H9 (cell line): ENCODE measurements at regions not wholly inside any gene's neighbourhood (a gene's known extent, or its start where the extent isn't known, plus 50 kb on each side); places are given as distances from the start of the nearest gene placed in this dataset.

Experiments used
- DNase-seq: peaks from one replicate; pipeline ENCODE4 v3.0.0-alpha.2; 2017
- H2AFZ ChIP-seq: one replicate; pipeline ENCODE4 v1.6.1; 2013; ENCODE audit warnings: mild to moderate bottlenecking, low read length, control low read depth, moderate library complexity
- H2AK5ac ChIP-seq: 2 replicates; pipeline ENCODE4 v1.6.1; 2013; ENCODE audit warnings: low read length, control low read depth, mixed read lengths; ENCODE audit not compliant: insufficient read length
- H2BK120ac ChIP-seq: one replicate; pipeline ENCODE4 v1.6.1; 2013; ENCODE audit warnings: low read depth, mild to moderate bottlenecking, low read length, control low read depth, inconsistent platforms; ENCODE audit not compliant: poor library complexity, severe bottlenecking
- H2BK12ac ChIP-seq: 2 replicates; pipeline ENCODE4 v1.6.1; 2013; ENCODE audit warnings: low read length, control low read depth, mixed read lengths, low read depth; ENCODE audit not compliant: insufficient read length
- H2BK15ac ChIP-seq: 2 replicates; pipeline ENCODE4 v1.6.1; 2013; ENCODE audit warnings: low read depth, low read length, control low read depth
- H2BK20ac ChIP-seq: one replicate; pipeline ENCODE4 v1.6.1; 2013; ENCODE audit warnings: low read depth, mild to moderate bottlenecking, low read length, control low read depth, inconsistent platforms; ENCODE audit not compliant: poor library complexity, severe bottlenecking
- H2BK5ac ChIP-seq: 2 replicates; pipeline ENCODE4 v1.6.1; 2013; ENCODE audit warnings: low read length, control low read depth, mixed read lengths; ENCODE audit not compliant: insufficient read length
- H3K14ac ChIP-seq: 2 replicates; pipeline ENCODE4 v1.6.1; 2013; ENCODE audit warnings: low read length, control low read depth; ENCODE audit not compliant: insufficient read depth
- H3K18ac ChIP-seq: 2 replicates; pipeline ENCODE4 v1.6.1; 2013; ENCODE audit warnings: low read depth, mild to moderate bottlenecking, mixed read lengths, low read length, control low read depth; ENCODE audit not compliant: insufficient read length
- H3K23ac ChIP-seq: 2 replicates; pipeline ENCODE4 v1.6.1; 2013; ENCODE audit warnings: low read length, control low read depth, mixed read lengths, low read depth; ENCODE audit not compliant: insufficient read length
- H3K23me2 ChIP-seq: 2 replicates; pipeline ENCODE4 v1.6.1; 2013; ENCODE audit warnings: low read depth, mild to moderate bottlenecking, mixed read lengths, low read length, control low read depth; ENCODE audit not compliant: insufficient read length, poor library complexity, severe bottlenecking
- H3K27ac ChIP-seq: 2 replicates; pipeline ENCODE4 v1.5.1; 2013; ENCODE audit warnings: low read length, control low read depth, mixed read lengths, low read depth; ENCODE audit not compliant: insufficient read length
- H3K27me3 ChIP-seq: 2 replicates; pipeline ENCODE4 v1.6.1; 2013; ENCODE audit warnings: low read length, control low read depth, inconsistent platforms; ENCODE audit not compliant: insufficient read depth
- H3K4ac ChIP-seq: 2 replicates; pipeline ENCODE4 v1.6.1; 2013; ENCODE audit warnings: low read depth, mild to moderate bottlenecking, control low read depth, inconsistent platforms, low read length, moderate library complexity
- H3K4me1 ChIP-seq: 2 replicates; pipeline ENCODE4 v1.6.1; 2013; ENCODE audit warnings: low read length, control low read depth, inconsistent platforms; ENCODE audit not compliant: insufficient read depth
- H3K4me2 ChIP-seq: 2 replicates; pipeline ENCODE4 v1.6.1; 2013; ENCODE audit warnings: low read length, control low read depth, mixed read lengths; ENCODE audit not compliant: insufficient read length, insufficient read depth
- H3K56ac ChIP-seq: 2 replicates; pipeline ENCODE4 v1.6.1; 2013; ENCODE audit warnings: low read depth, mild to moderate bottlenecking, mixed read lengths, low read length, control low read depth; ENCODE audit not compliant: insufficient read length
- H3K79me1 ChIP-seq: 2 replicates; pipeline ENCODE4 v1.6.1; 2013; ENCODE audit warnings: low read depth, mild to moderate bottlenecking, moderate library complexity, low read length, control low read depth, inconsistent platforms; ENCODE audit not compliant: insufficient read depth, poor library complexity, severe bottlenecking
- H3K79me2 ChIP-seq: 2 replicates; pipeline ENCODE4 v1.6.1; 2013; ENCODE audit warnings: low read length, control low read depth, inconsistent platforms; ENCODE audit not compliant: insufficient read depth
- H3K9ac ChIP-seq: 2 replicates; pipeline ENCODE4 v1.6.1; 2013; ENCODE audit warnings: low read length, control low read depth, mixed read lengths; ENCODE audit not compliant: insufficient read length; ENCODE audit errors: extremely low read depth
- H3K9me3 ChIP-seq: one replicate; pipeline ENCODE4 v1.6.1; 2013; ENCODE audit warnings: low read depth, low read length, inconsistent platforms; ENCODE audit not compliant: control insufficient read depth
- H3T11ph ChIP-seq: one replicate; pipeline ENCODE4 v1.6.1; 2013; ENCODE audit warnings: mild to moderate bottlenecking, low read length, control low read depth, inconsistent platforms
- H4K20me1 ChIP-seq: one replicate; pipeline ENCODE4 v1.6.1; 2013; ENCODE audit not compliant: control insufficient read depth, insufficient read length, insufficient read depth
- H4K5ac ChIP-seq: 2 replicates; pipeline ENCODE4 v1.6.1; 2013; ENCODE audit warnings: low read depth, mild to moderate bottlenecking, mixed read lengths, low read length, control low read depth; ENCODE audit not compliant: insufficient read length
- H4K8ac ChIP-seq: replicated peaks from 2 replicates; pipeline ENCODE4 v1.6.1; 2013; ENCODE audit warnings: low read length, control low read depth, mixed read lengths, low read depth; ENCODE audit not compliant: insufficient read length
- H4K91ac ChIP-seq: 2 replicates; pipeline ENCODE4 v1.6.1; 2013; ENCODE audit warnings: low read depth, mild to moderate bottlenecking, moderate library complexity, mixed read lengths, low read length, control low read depth; ENCODE audit not compliant: insufficient read length
- H3K27ac Mint-ChIP-seq, 3 experiments: 2 replicates in 2 of 3; 3 replicates in 1 of 3; pipeline ENCODE4 v1.8.0; 2020 to 2021; ENCODE audit warnings: mixed read lengths in 3 of 3, mild to moderate bottlenecking in 1 of 3, moderate library complexity in 1 of 3
- H3K27me3 Mint-ChIP-seq: 2 replicates; pipeline ENCODE4 v1.8.0; 2021; ENCODE audit warnings: low read depth, mild to moderate bottlenecking, moderate library complexity, mixed read lengths
- H3K36me3 Mint-ChIP-seq, 3 experiments: 2 replicates in 2 of 3; 3 replicates in 1 of 3; pipeline ENCODE4 v1.8.0; 2020 to 2021; ENCODE audit warnings: low read depth in 3 of 3, mixed read lengths in 3 of 3; ENCODE audit not compliant: insufficient read depth in 1 of 3
- H3K4me1 Mint-ChIP-seq, 2 experiments: 2 replicates each; pipeline ENCODE4 v1.8.0; 2020; ENCODE audit warnings: mixed read lengths in 2 of 2
- H3K4me3 Mint-ChIP-seq, 2 experiments: 2 replicates in 1 of 2; 3 replicates in 1 of 2; pipeline ENCODE4 v1.8.0; 2020 to 2021; ENCODE audit warnings: mild to moderate bottlenecking in 2 of 2, mixed read lengths in 2 of 2, moderate library complexity in 1 of 2
- H3K9me3 Mint-ChIP-seq, 2 experiments: 2 replicates in 1 of 2; 3 replicates in 1 of 2; pipeline ENCODE4 v1.8.0; 2020; ENCODE audit warnings: mild to moderate bottlenecking in 2 of 2, mixed read lengths in 2 of 2, moderate library complexity in 1 of 2
- CTCF ChIP-seq: fragments of 200-600 bp; sonication (generic); conservative IDR thresholded peaks from 3 replicates; pipeline ENCODE4 v1.8.0; 2021; ENCODE audit warnings: antibody characterized with exemption, mild to moderate bottlenecking

DNA sequence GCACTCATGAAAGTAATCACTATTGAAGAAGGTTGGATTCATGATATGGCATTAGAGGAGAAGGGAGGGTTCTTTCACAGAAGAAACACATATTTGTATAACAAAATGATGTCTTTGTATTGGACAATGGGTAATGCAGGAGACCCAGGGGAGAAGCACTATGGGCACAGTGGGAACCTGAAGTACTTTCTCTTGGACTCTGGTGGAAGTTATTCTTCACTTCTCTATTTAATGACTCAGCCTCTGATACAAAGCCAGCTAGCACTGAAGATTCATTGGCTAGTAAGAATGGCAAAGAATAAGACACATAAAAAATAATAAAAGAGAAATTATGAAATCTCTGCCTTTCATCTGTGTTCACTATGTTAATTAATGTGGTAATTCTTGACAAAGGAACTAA lies 149.9 kb upstream of the PRR16 start:
- Histone ChIP-seq H3K18ac (no peak overlapping the region), H3K9me3 (no peaks in the 10 kb centered on the region), H2BK120ac (no peak overlapping the region), H2BK15ac (no peak overlapping the region), H4K8ac (no peak overlapping the region), H4K91ac (no peak overlapping the region), H3K23me2 (no peaks in the 10 kb centered on the region), H3K79me2 (no peaks in the 10 kb centered on the region), H3K27ac (no peak overlapping the region), H4K5ac (no peak overlapping the region), H2AFZ (no peak overlapping the region), H2BK20ac (no peak overlapping the region), H4K20me1 (no peaks in the 10 kb centered on the region), H3K4me1 (no peaks in the 10 kb centered on the region), H2BK5ac (no peak overlapping the region), H3K56ac (no peak overlapping the region), H3K27me3 (no peaks in the 10 kb centered on the region), H3K79me1 (no peaks in the 10 kb centered on the region), H3T11ph (no peak overlapping the region), H3K4ac (no peak overlapping the region), H3K23ac (no peak overlapping the region), H3K14ac (no peak overlapping the region), H2BK12ac (no peak overlapping the region), H3K9ac (no peak overlapping the region), H3K4me2 (no peak overlapping the region), H2AK5ac (no peak overlapping the region)
- H3K27ac Mint-ChIP-seq = no peak overlapping the region
- DNase-seq = no peak
- H3K4me3 Mint-ChIP-seq = no peak overlapping the region
- TF ChIP-seq CTCF = no peak
- no peaks in the 10 kb centered on the region for H3K27me3 Mint-ChIP-seq
- peaks cover 4 to 14% (median 6%) of the 10 kb centered on the region in 3 experiments; a peak in 6 of 7 replicates for H3K36me3 Mint-ChIP-seq
- H3K9me3 Mint-ChIP-seq = peaks cover 7 to 14% of the 10 kb centered on the region in 2 experiments
- H3K4me1 Mint-ChIP-seq = no peaks in the 10 kb centered on the region
